Vagina (tissue), 2 donors: ENCODE measurements at regions not wholly inside any gene's neighbourhood (a gene's known extent, or its start where the extent isn't known, plus 50 kb on each side); places are given as distances from the start of the nearest gene placed in this dataset.

Experiments used
- DNase-seq, 2 donors: peaks; one replicate each; pipeline ENCODE4 v3.0.0-alpha.2; 2017; ENCODE audit errors: extremely low spot score in 2 of 2
- H3K27ac ChIP-seq: fragments of 200-600 bp; sonication (generic); one replicate; pipeline ENCODE4 v1.5.1; 2019
- H3K27me3 ChIP-seq: fragments of 200-600 bp; sonication (generic); one replicate; pipeline ENCODE4 v1.5.1; 2019
- H3K36me3 ChIP-seq, 2 donors: fragments of 200-600 bp; sonication (generic); one replicate each; pipeline ENCODE4 v1.5.1; 2017 to 2019
- H3K4me1 ChIP-seq: fragments of 200-600 bp; sonication (generic); one replicate; pipeline ENCODE4 v1.5.1; 2019
- H3K4me3 ChIP-seq, 2 donors: fragments of 200-600 bp; sonication (generic); 1 replicate in 1 of 2; 2 replicates in 1 of 2; pipeline ENCODE4 v1.5.1; 2016 to 2019
- H3K9me3 ChIP-seq: fragments of 200-600 bp; sonication (generic); one replicate; pipeline ENCODE4 v1.5.1; 2019
- POLR2A ChIP-seq, 2 donors: fragments of 450-650 bp; IDR thresholded peaks; one replicate each; pipeline ENCODE4 v1.6.1; 2017; ENCODE audit warnings: antibody characterized with exemption in 2 of 2, mild to moderate bottlenecking in 2 of 2, moderate library complexity in 2 of 2
- POLR2AphosphoS5 ChIP-seq, 2 donors: sonication (generic); formaldehyde crosslinking; IDR thresholded peaks; one replicate each; pipeline ENCODE4 v1.9.0; 2017; ENCODE audit warnings: antibody characterized with exemption in 2 of 2, mild to moderate bottlenecking in 2 of 2, low read depth in 1 of 2; ENCODE audit not compliant: insufficient read depth in 1 of 2
- intact Hi-C: fragments of 100-400 bp; cut with DNase I; formaldehyde crosslinking; loops from one replicate; pipeline ENCODE4 v1.15.1; 2023
- TF ChIP-seq, protein P1 (sequence below), 3 experiments: fragments of 450-650 bp in 2 of 3; fragments of 200-600 bp in 1 of 3; sonication (generic) in 1 of 3; IDR thresholded peaks; one replicate each; pipeline ENCODE4 v1.5.1; 2017 to 2019; ENCODE audit warnings: antibody characterized with exemption in 3 of 3, mild to moderate bottlenecking in 2 of 3, moderate library complexity in 2 of 3

DNA sequence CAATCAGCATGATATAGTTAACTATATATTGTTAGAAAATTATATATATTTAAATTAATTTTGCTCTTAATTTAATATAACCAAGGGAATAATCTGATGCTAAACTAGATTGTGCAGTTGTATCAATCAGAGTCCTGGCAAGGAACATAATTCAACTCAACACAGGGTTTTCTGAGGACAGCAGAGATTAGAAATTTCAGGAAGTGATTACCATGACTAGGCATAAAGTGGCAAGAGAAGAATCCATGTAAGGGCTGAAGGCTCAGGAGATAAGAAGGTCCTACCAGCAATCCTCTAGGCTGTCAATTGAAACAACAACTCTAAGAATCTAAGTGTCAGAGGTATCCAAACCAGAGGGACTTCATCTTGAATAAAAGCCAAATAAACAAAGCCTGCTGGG is 807.8 kb downstream of the DSC3 start:
- intact Hi-C loops: no loop called here
- Histone ChIP-seq H3K36me3 (no peaks in the 10 kb centered on the region), H3K4me1 (no peaks in the 10 kb centered on the region), H3K9me3 (no peaks in the 10 kb centered on the region), H3K27me3 (no peaks in the 10 kb centered on the region), H3K4me3 (no peak overlapping the region), H3K27ac (no peak overlapping the region)
- no peak for TF ChIP-seq POLR2AphosphoS5 (IDR thresholded peaks at IDR 0.05; ENCODE audit: insufficient read depth in 1 of 2, low read depth in 1 of 2)
- TF ChIP-seq, protein P1, sequence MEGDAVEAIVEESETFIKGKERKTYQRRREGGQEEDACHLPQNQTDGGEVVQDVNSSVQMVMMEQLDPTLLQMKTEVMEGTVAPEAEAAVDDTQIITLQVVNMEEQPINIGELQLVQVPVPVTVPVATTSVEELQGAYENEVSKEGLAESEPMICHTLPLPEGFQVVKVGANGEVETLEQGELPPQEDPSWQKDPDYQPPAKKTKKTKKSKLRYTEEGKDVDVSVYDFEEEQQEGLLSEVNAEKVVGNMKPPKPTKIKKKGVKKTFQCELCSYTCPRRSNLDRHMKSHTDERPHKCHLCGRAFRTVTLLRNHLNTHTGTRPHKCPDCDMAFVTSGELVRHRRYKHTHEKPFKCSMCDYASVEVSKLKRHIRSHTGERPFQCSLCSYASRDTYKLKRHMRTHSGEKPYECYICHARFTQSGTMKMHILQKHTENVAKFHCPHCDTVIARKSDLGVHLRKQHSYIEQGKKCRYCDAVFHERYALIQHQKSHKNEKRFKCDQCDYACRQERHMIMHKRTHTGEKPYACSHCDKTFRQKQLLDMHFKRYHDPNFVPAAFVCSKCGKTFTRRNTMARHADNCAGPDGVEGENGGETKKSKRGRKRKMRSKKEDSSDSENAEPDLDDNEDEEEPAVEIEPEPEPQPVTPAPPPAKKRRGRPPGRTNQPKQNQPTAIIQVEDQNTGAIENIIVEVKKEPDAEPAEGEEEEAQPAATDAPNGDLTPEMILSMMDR (IDR thresholded peaks at IDR 0.05): no peak
- no peak for TF ChIP-seq POLR2A (IDR thresholded peaks at IDR 0.05)
- DNase-seq: no peak

DNA sequence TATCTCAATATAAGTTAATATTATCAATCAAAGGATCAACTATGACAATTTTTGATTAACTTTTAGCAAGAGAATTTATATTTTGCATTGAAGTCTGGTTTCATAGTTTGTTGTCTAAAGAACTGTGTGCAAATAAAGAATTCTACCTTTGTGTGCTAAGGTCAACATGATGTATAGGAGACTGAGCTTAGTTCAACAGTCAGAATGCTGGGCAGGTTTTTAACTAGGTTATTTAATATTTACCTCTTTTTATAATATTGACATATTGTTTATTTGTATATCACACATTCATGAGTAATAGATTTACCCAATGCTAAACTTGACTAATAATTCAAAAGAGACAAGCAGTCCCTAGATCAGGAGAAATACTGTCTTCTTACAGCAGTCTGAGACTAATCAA is 831.4 kb downstream of the DSC3 start:
- no peaks in the 10 kb centered on the region for H3K27me3 ChIP-seq
- TF ChIP-seq POLR2A (IDR thresholded peaks at IDR 0.05): no peak
- TF ChIP-seq, protein P1 (IDR thresholded peaks at IDR 0.05): no peak
- TF ChIP-seq POLR2AphosphoS5 (IDR thresholded peaks at IDR 0.05; ENCODE audit: insufficient read depth in 1 of 2, low read depth in 1 of 2): no peak
- H3K4me3 ChIP-seq: no peak overlapping the region
- no peaks in the 10 kb centered on the region for H3K9me3 ChIP-seq
- H3K4me1 ChIP-seq: no peaks in the 10 kb centered on the region
- DNase-seq: no peak
- intact Hi-C loops: no loop called here
- H3K27ac ChIP-seq: no peak overlapping the region
- no peaks in the 10 kb centered on the region for H3K36me3 ChIP-seq

DNA sequence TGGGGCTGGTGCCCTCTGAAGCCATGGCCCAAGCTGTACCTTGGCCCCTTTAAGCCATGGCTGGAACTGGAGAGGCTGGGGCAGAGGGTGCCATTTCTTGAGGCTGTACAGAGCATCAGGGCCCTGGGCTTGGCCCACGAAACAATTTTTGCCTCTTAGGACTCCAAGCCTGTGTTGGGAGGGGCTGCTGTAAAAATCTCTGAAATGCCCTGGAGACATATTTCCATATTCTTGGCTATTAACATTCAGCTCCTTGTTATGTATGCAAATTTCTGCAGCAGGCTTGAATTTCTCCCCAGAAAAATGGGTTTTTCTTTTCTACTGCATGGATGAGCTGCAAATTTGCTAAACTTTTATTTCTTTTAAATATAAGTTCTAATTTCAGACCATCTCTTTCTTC is 834.0 kb downstream of the DSC3 start:
- intact Hi-C loops: no loop called here
- no peaks in the 10 kb centered on the region for H3K4me1 ChIP-seq
- TF ChIP-seq POLR2A (IDR thresholded peaks at IDR 0.05): no peak
- no peak for TF ChIP-seq POLR2AphosphoS5 (IDR thresholded peaks at IDR 0.05; ENCODE audit: insufficient read depth in 1 of 2, low read depth in 1 of 2)
- TF ChIP-seq, protein P1 (IDR thresholded peaks at IDR 0.05): no peak
- H3K9me3 ChIP-seq: no peaks in the 10 kb centered on the region
- H3K27me3 ChIP-seq: no peaks in the 10 kb centered on the region
- H3K27ac ChIP-seq: no peak overlapping the region
- no peaks in the 10 kb centered on the region for H3K36me3 ChIP-seq
- DNase-seq: no peak
- H3K4me3 ChIP-seq: no peak overlapping the region

DNA sequence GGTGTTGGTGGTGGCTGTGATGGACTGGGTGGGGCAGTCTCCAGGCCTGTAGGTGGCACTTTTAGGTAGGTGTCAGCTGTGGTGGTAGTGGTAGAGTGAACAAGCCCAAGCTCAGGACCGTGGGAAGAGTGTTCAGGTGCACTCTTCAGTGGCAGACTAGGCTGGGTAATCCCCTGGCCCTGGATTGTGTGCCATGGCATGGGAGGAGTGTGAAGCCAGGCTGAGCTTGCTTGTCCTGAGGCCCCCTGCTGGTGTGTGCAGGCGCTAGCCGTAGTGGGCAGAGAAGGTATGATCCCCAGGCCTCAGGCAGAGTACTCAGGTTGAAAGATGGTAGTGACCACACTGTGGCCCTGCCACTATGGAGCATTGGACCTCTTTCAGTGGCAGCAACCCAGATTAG is 850.3 kb downstream of the DSC3 start:
- H3K27me3 ChIP-seq: no peaks in the 10 kb centered on the region
- no peak for TF ChIP-seq POLR2A (IDR thresholded peaks at IDR 0.05)
- TF ChIP-seq POLR2AphosphoS5 (IDR thresholded peaks at IDR 0.05; ENCODE audit: insufficient read depth in 1 of 2, low read depth in 1 of 2): no peak
- TF ChIP-seq, protein P1 (IDR thresholded peaks at IDR 0.05): no peak
- H3K9me3 ChIP-seq: no peaks in the 10 kb centered on the region
- intact Hi-C loops: no loop called here
- no peaks in the 10 kb centered on the region for H3K4me1 ChIP-seq
- no peak overlapping the region for H3K27ac ChIP-seq
- no peaks in the 10 kb centered on the region for H3K36me3 ChIP-seq
- no peak for DNase-seq
- H3K4me3 ChIP-seq: no peak overlapping the region

DNA sequence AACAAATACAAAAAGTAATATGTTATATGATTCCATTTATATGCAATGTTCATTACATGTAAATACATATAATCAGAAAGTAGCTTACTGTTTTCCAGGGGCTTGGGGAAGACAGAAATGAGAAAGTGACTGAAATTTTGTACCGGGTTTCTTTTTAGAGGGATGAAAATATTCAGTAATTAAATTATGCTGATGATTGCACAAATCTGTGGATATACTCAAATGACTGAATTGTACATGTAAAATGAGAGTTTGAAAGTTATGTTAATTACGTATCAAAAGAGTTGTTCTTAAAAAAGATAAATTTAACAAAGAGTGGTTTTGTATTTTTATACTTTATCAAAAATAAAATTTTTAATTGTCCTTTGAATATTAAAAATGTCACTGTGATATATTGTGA is 856.3 kb downstream of the DSC3 start:
- no peaks in the 10 kb centered on the region for H3K36me3 ChIP-seq
- intact Hi-C loops: no loop called here
- H3K4me3 ChIP-seq: no peak overlapping the region
- DNase-seq: no peak
- H3K27me3 ChIP-seq: no peaks in the 10 kb centered on the region
- H3K9me3 ChIP-seq: no peaks in the 10 kb centered on the region
- no peaks in the 10 kb centered on the region for H3K4me1 ChIP-seq
- no peak overlapping the region for H3K27ac ChIP-seq
- TF ChIP-seq POLR2A (IDR thresholded peaks at IDR 0.05) (no peak), POLR2AphosphoS5 (IDR thresholded peaks at IDR 0.05; ENCODE audit: insufficient read depth in 1 of 2, low read depth in 1 of 2) (no peak)
- TF ChIP-seq, protein P1 (IDR thresholded peaks at IDR 0.05): no peak
